Erythroblast (primary cell): ENCODE measurements at regions not wholly inside any gene's neighbourhood (a gene's known extent, or its start where the extent isn't known, plus 50 kb on each side); places are given as distances from the start of the nearest gene placed in this dataset.

Experiments used
- GATA1 ChIP-seq: IDR thresholded peaks from 2 replicates; pipeline ENCODE4 v1.6.1; 2011; ENCODE audit warnings: low read depth, mild to moderate bottlenecking, control low read depth, low read length, moderate library complexity
- POLR2A ChIP-seq: IDR thresholded peaks from 2 replicates; pipeline ENCODE4 v1.6.1; 2011; ENCODE audit warnings: mild to moderate bottlenecking, low read length

- no peak for TF ChIP-seq POLR2A
- TF ChIP-seq GATA1 = no peak
These were observed 473.2 kb downstream of the ENC1 start for GRCh38 chr5:74167206-74167929.
